Smooth muscle cell (in vitro differentiated cells): ENCODE measurements at regions not wholly inside any gene's neighbourhood (a gene's known extent, or its start where the extent isn't known, plus 50 kb on each side); places are given as distances from the start of the nearest gene placed in this dataset.

Experiments used
- DNase-seq: peaks from one replicate; lab custom pipeline; 2025; ENCODE audit not compliant: unreplicated experiment; lab: John Stamatoyannopoulos, UW
- H2AFZ ChIP-seq: fragments of 200-600 bp; sonication (generic); 2 replicates; pipeline ENCODE4 v1.6.0; 2016; ENCODE audit warnings: antibody characterized with exemption, low read depth, mild to moderate bottlenecking
- H3F3A ChIP-seq: fragments of 200-600 bp; sonication (generic); 2 replicates; pipeline ENCODE4 v1.6.0; 2017; ENCODE audit warnings: antibody characterized with exemption, low read depth
- H3K27ac ChIP-seq: fragments of 200-600 bp; sonication (generic); 2 replicates; pipeline ENCODE4 v1.5.1; 2016; ENCODE audit warnings: low read depth, mild to moderate bottlenecking
- H3K27me3 ChIP-seq: fragments of 200-600 bp; sonication (generic); 2 replicates; pipeline ENCODE4 v1.6.1; 2016; ENCODE audit warnings: low read depth, mild to moderate bottlenecking
- H3K36me3 ChIP-seq: fragments of 200-600 bp; sonication (generic); 2 replicates; pipeline ENCODE4 v1.5.1; 2016; ENCODE audit warnings: low read depth
- H3K4me1 ChIP-seq: fragments of 200-600 bp; sonication (generic); 2 replicates; pipeline ENCODE4 v1.5.1; 2016; ENCODE audit warnings: low read depth
- H3K4me2 ChIP-seq: fragments of 200-600 bp; sonication (generic); 2 replicates; pipeline ENCODE4 v1.6.0; 2016; ENCODE audit warnings: mild to moderate bottlenecking
- H3K4me3 ChIP-seq: fragments of 200-600 bp; sonication (generic); 2 replicates; pipeline ENCODE4 v1.5.1; 2016; ENCODE audit warnings: mild to moderate bottlenecking
- H3K79me2 ChIP-seq: fragments of 200-600 bp; sonication (generic); 2 replicates; pipeline ENCODE4 v1.6.0; 2016; ENCODE audit warnings: low read depth, mild to moderate bottlenecking
- H3K9ac ChIP-seq: fragments of 200-600 bp; sonication (generic); 2 replicates; pipeline ENCODE4 v1.6.0; 2016; ENCODE audit warnings: low read depth
- H3K9me3 ChIP-seq: fragments of 200-600 bp; sonication (generic); replicated peaks from 2 replicates; pipeline ENCODE4 v1.5.1; 2016; ENCODE audit warnings: low read depth
- H4K20me1 ChIP-seq: fragments of 200-600 bp; sonication (generic); 2 replicates; pipeline ENCODE4 v1.6.0; 2016; ENCODE audit warnings: low read depth
- WGBS: methylation state at CpG from one replicate; pipeline ENCODE4 v1.1.7; 2016; ENCODE audit warnings: low lambda C conversion rate; 5-methylcytosine and 5-hydroxymethylcytosine counted together
- TF ChIP-seq, protein P1 (sequence below): fragments of 200-600 bp; sonication (generic); IDR thresholded peaks from 2 replicates; pipeline ENCODE4 v1.5.1; 2017; ENCODE audit warnings: borderline replicate concordance, mild to moderate bottlenecking, antibody characterized with exemption; ENCODE audit not compliant: insufficient read depth, poor library complexity, severe bottlenecking

DNA sequence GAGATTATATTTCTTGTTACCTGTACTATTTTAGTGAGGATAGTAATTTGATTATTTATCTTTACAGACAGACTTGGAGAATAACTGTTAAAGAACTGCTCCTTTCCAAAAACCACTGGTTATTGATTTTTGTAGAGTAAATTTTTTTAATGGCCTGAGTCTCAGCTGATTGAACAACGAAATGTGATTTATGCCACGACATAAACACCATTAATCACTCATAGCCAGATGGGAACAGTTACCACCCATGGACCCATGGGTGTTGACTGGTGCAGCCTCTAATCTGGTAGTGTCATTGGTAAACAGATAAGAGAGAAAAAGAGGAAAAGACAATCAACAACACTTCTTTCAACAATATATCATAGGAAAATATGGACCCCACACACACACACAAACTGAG is 101.4 kb upstream of the BEND6 start:
- peaks cover 2% of the 10 kb centered on the region for H3K79me2 ChIP-seq
- WGBS, result 78% methylated on average over 2 of the region's 2 CpGs
- no peak overlapping the region for H2AFZ ChIP-seq
- H3K4me1 ChIP-seq, result peaks cover 43% of the 10 kb centered on the region
- H3K9me3 ChIP-seq, result no peaks in the 10 kb centered on the region
- no peak overlapping the region for H3K9ac ChIP-seq
- H3F3A ChIP-seq, result peaks cover 4% of the 10 kb centered on the region
- no peak for DNase-seq
- TF ChIP-seq, protein P1, sequence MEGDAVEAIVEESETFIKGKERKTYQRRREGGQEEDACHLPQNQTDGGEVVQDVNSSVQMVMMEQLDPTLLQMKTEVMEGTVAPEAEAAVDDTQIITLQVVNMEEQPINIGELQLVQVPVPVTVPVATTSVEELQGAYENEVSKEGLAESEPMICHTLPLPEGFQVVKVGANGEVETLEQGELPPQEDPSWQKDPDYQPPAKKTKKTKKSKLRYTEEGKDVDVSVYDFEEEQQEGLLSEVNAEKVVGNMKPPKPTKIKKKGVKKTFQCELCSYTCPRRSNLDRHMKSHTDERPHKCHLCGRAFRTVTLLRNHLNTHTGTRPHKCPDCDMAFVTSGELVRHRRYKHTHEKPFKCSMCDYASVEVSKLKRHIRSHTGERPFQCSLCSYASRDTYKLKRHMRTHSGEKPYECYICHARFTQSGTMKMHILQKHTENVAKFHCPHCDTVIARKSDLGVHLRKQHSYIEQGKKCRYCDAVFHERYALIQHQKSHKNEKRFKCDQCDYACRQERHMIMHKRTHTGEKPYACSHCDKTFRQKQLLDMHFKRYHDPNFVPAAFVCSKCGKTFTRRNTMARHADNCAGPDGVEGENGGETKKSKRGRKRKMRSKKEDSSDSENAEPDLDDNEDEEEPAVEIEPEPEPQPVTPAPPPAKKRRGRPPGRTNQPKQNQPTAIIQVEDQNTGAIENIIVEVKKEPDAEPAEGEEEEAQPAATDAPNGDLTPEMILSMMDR, result no peak
- no peak overlapping the region for H3K4me2 ChIP-seq
- no peaks in the 10 kb centered on the region for H4K20me1 ChIP-seq
- H3K27ac ChIP-seq, result peak overlapping the region; percentile 52
- H3K4me3 ChIP-seq, result no peak overlapping the region
- H3K27me3 ChIP-seq, result no peaks in the 10 kb centered on the region
- no peaks in the 10 kb centered on the region for H3K36me3 ChIP-seq

DNA sequence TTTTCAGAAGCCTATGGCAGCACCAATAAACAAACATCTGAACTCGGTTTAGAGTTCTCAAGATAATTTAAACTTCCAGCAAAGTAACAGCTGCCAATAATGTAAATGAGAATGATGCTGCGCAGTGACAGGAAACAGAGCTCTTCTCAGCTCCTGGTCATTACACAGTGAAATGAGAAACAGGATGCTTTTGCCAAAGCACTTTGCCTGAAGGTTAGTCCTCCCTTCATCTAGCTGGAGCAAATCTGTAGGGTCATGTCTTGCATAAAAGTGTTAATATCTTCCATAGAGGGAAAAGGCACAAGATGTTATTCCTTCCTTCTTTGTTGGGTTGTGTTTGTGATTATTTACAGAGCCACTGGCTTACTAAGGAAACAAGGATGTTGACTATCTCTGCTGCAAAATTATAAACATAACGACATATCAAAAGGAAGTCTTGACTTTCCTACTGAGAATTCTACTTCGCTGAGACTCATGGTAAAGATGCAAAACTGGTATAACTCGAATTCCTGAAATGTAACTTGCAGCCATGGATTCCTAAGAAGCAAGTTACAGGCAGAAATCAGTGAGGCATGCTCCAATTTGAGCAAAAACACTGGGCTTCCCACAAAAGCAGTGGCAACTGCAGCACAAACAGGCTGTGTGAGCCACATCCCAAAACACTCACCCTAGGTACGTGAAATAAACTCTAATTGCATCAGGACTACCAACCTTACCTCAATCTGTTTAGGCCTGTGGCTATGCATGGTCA is 102.5 kb upstream of the BEND6 start:
- H3F3A ChIP-seq, result peaks cover 4% of the 10 kb centered on the region
- H3K9me3 ChIP-seq, result no peaks in the 10 kb centered on the region
- peaks cover 9% of the 10 kb centered on the region for H3K79me2 ChIP-seq
- H3K4me1 ChIP-seq, result peaks cover 49% of the 10 kb centered on the region
- H3K27me3 ChIP-seq, result no peaks in the 10 kb centered on the region
- H4K20me1 ChIP-seq, result no peaks in the 10 kb centered on the region
- TF ChIP-seq, protein P1, result no peak
- 19% methylated on average over 6 of the region's 6 CpGs for WGBS
- peak overlapping the region; percentile 82 for H2AFZ ChIP-seq
- H3K36me3 ChIP-seq, result no peaks in the 10 kb centered on the region
- peak overlapping the region; percentile 35 for H3K9ac ChIP-seq
- peak overlapping the region; percentile 62 for H3K4me3 ChIP-seq
- H3K27ac ChIP-seq, result peak overlapping the region; percentile 52
- H3K4me2 ChIP-seq, result peak overlapping the region; percentile 94
- DNase-seq, result no peak

DNA sequence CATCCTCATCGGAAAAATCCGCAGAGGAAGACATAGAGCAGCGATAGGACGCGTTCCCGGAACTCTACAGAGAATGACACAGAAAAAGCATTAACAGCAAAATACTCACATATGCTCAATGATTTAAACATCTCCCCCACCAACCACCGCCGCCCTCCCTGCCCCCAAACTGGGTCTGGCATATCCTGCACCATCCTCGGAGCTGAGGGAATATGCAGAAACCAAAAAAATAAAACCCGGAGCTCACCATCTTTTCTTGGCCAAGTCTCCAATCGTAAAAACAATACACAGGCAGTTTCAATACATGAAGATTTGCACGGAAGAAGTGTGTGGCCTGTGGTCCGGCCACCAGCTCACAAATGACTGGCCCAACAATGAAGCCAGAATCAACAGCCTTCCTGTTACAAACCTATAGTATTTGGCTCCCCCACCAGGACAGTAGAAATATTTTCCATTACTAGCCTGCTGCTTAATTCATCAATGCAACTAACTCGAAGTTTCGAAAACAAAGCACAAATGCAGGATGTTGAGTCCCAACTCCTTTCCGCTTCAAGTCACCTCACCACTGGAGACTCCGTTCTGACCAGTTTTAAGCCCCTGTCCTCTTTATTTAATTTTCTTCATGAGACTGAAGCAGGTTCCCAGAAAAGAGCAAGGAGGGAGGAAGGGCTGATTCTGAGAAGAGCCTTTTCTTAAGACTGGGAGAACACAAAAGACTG is 103.2 kb upstream of the BEND6 start:
- Histone ChIP-seq H3K4me3 (peak overlapping the region; percentile 62), H3K4me1 (peaks cover 51% of the 10 kb centered on the region), H4K20me1 (no peaks in the 10 kb centered on the region), H3K9ac (peak overlapping the region; percentile 56), H3K27ac (peak overlapping the region; percentile 52), H3K9me3 (no peaks in the 10 kb centered on the region), H3K4me2 (peak overlapping the region; percentile 94), H3K79me2 (peaks cover 10% of the 10 kb centered on the region), H3F3A (peaks cover 4% of the 10 kb centered on the region), H3K36me3 (no peaks in the 10 kb centered on the region), H2AFZ (peak overlapping the region; percentile 82), H3K27me3 (no peaks in the 10 kb centered on the region)
- no peak for DNase-seq
- TF ChIP-seq, protein P1, result peak; percentile 56
- 5% methylated on average over 17 of the region's 17 CpGs for WGBS
